ENCODE measurements at regions not wholly inside any gene's neighbourhood (a gene's known extent, or its start where the extent isn't known, plus 50 kb on each side); places are given as distances from the start of the nearest gene placed in this dataset.
"Not testable (repeated sequence)": the region's sequence is repeated elsewhere in the genome, so short reads cannot be mapped to it uniquely, and the experiment has no call there.

DNA sequence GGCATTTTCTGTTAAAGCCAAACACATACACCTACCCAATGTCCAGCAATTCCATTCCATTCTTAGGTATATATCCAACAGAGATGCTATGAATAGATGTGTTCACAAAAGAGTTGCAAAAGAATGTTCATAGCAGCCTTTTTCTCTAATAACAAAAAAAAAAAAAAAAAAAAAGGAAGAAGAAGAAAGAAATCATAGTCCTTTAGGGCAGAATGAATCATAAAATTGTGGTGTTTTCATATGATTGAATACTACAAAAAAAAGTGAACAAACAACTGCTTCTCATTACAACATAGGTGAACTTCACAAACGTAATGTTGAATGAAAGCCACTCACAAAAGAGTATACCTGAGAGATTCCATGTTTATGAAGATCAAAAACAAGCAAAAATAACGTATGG is 66.8 kb upstream of the GRK3 start:
- TF ChIP-seq POLR2AphosphoS5 (IDR thresholded peaks at IDR 0.05; ENCODE audit: borderline replicate concordance, low read depth, low read length) (no peak), EZH2 (IDR thresholded peaks at IDR 0.05) (no peak), FOXP2 (optimal IDR thresholded peaks at IDR 0.05; ENCODE audit: control extremely low read depth, extremely low read length, insufficient read depth) (no peak)
- no peaks in the 10 kb centered on the region for H3K9me3 ChIP-seq (ENCODE audit: low read depth, low read length)
- no peaks in the 10 kb centered on the region; the same call in 1 of the 2 replicates for H3K36me3 ChIP-seq (ENCODE audit: insufficient read depth, low read length)
- H3K9ac ChIP-seq (ENCODE audit: insufficient read length) = no peak overlapping the region
- no peak for DNase-seq (ENCODE audit: low read depth, low spot score)
- H3K27ac ChIP-seq = no peak overlapping the region
- no peak overlapping the region for H3K4me3 ChIP-seq

DNA sequence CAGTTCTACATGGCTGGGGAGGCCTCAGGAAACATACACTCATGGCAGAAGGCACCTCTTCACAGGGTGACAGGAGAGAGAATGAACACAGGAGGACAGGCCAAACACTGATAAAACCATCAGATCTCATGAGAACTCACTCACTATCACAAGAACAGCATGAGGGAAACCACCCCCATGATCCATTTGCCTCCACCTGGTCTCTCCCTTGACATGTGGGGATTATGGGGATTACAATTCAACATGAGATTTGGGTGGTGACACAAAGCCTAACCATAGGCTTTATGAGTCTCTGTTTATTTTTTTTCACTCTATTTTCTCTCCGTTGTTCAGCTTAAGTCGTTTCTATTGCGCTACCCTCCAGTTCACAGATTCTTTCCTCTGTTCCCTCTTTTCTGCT is 63.8 kb upstream of the GRK3 start:
- not testable (repeated sequence) for H3K9me3 ChIP-seq (ENCODE audit: low read depth, low read length); H3K36me3 ChIP-seq (ENCODE audit: insufficient read depth, low read length); H3K27ac ChIP-seq; DNase-seq (ENCODE audit: low read depth, low spot score); H3K4me3 ChIP-seq; H3K9ac ChIP-seq (ENCODE audit: insufficient read length)

DNA sequence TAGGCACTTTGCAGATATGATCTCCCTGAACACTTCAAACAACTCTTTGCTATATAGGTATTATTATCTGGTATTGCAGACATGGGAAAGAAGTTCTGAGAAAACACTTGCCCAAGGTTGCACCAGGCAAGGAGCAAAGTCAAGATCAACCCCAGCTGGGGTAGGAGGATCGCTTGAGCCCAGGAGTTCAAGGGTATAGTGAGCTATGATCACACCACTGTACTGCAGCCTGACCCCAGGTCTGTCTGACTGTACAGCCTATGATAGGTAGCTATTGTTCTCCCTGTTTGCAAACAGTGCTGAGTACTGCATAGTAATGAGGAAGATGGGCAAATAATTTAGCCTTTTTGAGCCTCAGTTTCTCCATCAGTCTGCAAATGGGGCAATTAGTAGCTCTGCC is 60.5 kb upstream of the GRK3 start:
- not testable (repeated sequence) for H3K4me3 ChIP-seq; DNase-seq (ENCODE audit: low read depth, low spot score); H3K27ac ChIP-seq; H3K9me3 ChIP-seq (ENCODE audit: low read depth, low read length); H3K9ac ChIP-seq (ENCODE audit: insufficient read length); H3K36me3 ChIP-seq (ENCODE audit: insufficient read depth, low read length)

DNA sequence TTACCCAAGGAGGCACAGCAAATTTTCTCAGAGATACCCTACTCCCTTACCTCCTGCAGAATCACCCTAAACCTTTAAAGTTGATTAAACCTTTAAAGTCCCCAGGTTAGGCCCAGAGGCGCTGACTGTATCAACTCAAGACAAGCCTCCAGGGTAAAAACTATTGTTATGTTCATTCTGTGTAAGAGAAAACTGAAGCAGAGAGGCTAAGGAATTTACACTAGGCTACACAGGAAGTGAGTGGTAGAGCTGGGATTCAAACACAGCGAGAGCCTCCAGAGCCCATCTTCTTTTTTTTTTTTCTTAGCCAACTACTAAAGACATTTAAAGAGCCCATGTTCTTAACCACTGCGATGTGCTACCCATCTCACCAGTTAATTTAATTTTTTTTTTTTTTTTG is 56.3 kb upstream of the GRK3 start:
- H3K9me3 ChIP-seq (ENCODE audit: low read depth, low read length) = no peaks in the 10 kb centered on the region
- no peak overlapping the region for H3K4me3 ChIP-seq
- H3K9ac ChIP-seq (ENCODE audit: insufficient read length) = no peak overlapping the region
- no peak for TF ChIP-seq POLR2AphosphoS5 (IDR thresholded peaks at IDR 0.05; ENCODE audit: borderline replicate concordance, low read depth, low read length)
- no peak for TF ChIP-seq FOXP2 (optimal IDR thresholded peaks at IDR 0.05; ENCODE audit: control extremely low read depth, extremely low read length, insufficient read depth)
- TF ChIP-seq EZH2 (IDR thresholded peaks at IDR 0.05) = no peak
- H3K27ac ChIP-seq = no peak overlapping the region
- no peak for DNase-seq (ENCODE audit: low read depth, low spot score)
- peaks cover 16% of the 10 kb centered on the region; the same call in 1 of the 2 replicates for H3K36me3 ChIP-seq (ENCODE audit: insufficient read depth, low read length)

DNA sequence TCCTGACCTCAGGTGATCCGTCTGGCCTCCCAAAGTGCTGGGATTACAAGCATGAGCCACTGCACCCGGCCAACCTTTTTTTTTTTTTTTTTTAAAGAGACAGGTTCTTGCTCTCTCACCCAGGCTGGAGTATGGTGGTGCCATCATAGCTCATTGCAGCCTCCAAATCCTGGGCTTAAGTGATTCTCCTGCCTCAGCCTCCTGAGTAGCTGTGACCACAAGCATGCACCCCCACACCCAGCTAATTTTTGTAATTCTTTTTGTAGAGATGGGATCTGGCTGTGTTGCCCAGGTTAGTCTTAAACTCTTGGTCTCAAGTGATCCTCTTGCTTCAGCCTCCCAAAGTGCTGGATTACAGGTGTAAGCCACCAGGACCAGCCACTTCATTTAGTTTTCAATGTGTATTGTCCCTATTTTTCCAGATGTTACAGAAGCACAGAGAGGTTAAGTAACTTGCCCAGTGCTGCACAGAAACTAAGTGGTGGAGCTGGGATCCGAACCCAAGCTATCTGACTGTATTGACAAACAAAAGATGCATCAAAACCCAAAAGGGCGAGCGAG is 55.6 kb upstream of the GRK3 start:
- DNase-seq (ENCODE audit: low read depth, low spot score) = no peak
- TF ChIP-seq FOXP2 (optimal IDR thresholded peaks at IDR 0.05; ENCODE audit: control extremely low read depth, extremely low read length, insufficient read depth) = no peak
- no peak for TF ChIP-seq EZH2 (IDR thresholded peaks at IDR 0.05)
- no peak for TF ChIP-seq POLR2AphosphoS5 (IDR thresholded peaks at IDR 0.05; ENCODE audit: borderline replicate concordance, low read depth, low read length)
- no peaks in the 10 kb centered on the region for H3K9me3 ChIP-seq (ENCODE audit: low read depth, low read length)
- H3K9ac ChIP-seq (ENCODE audit: insufficient read length) = no peak overlapping the region
- peaks cover 16% of the 10 kb centered on the region; the same call in 1 of the 2 replicates for H3K36me3 ChIP-seq (ENCODE audit: insufficient read depth, low read length)
- H3K4me3 ChIP-seq = no peak overlapping the region
- H3K27ac ChIP-seq = no peak overlapping the region

DNA sequence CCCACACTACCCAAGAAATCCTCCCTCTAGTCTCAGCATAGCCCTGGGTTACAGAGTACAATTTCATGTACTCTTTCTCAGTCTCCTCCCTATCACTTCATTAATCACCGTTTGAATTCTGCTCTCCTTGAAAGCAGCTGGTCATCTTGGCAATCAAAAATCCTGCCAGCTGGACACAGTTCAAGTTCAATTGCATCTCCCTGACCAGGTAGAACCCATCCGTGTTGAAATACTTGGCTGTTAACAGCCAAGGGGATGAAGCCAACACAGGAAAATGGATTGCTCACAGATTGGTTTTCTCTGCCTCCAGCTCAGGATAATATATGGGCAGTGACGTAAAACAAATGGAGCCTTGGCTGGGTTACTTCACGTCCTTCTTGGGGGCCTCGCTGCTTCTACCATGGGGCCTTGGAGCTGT is 55.1 kb upstream of the GRK3 start:
- no peaks in the 10 kb centered on the region for H3K9me3 ChIP-seq (ENCODE audit: low read depth, low read length)
- H3K9ac ChIP-seq (ENCODE audit: insufficient read length) = no peak overlapping the region
- H3K36me3 ChIP-seq (ENCODE audit: insufficient read depth, low read length) = peaks cover 16% of the 10 kb centered on the region; the same call in 1 of the 2 replicates
- DNase-seq (ENCODE audit: low read depth, low spot score) = no peak
- H3K27ac ChIP-seq = no peak overlapping the region
- no peak overlapping the region for H3K4me3 ChIP-seq
- no peak for TF ChIP-seq POLR2AphosphoS5 (IDR thresholded peaks at IDR 0.05; ENCODE audit: borderline replicate concordance, low read depth, low read length)
- TF ChIP-seq EZH2 (IDR thresholded peaks at IDR 0.05) = no peak
- TF ChIP-seq FOXP2 (optimal IDR thresholded peaks at IDR 0.05; ENCODE audit: control extremely low read depth, extremely low read length, insufficient read depth) = no peak

DNA sequence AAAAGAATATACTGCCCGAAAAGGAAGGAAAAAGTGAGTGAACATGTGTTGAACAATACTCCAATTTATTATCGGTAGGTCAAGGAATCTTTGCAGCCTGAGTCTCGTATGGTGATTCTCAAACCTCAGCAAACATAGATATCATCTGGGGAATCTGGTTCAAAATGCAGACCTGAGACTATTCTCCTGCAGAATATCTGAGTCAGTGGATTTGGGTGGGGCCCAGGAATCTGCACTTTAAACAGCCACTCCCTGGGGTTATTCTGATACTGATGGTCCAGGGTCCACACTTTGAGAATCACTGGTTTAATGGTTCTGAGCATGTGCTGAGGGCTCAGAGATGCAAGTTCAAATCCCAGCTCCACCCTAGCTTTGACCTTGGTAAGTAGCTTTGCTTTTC is 53.6 kb upstream of the GRK3 start:
- peaks cover 16% of the 10 kb centered on the region; the same call in 1 of the 2 replicates for H3K36me3 ChIP-seq (ENCODE audit: insufficient read depth, low read length)
- H3K9me3 ChIP-seq (ENCODE audit: low read depth, low read length) = no peaks in the 10 kb centered on the region
- TF ChIP-seq EZH2 (IDR thresholded peaks at IDR 0.05) (no peak), FOXP2 (optimal IDR thresholded peaks at IDR 0.05; ENCODE audit: control extremely low read depth, extremely low read length, insufficient read depth) (no peak), POLR2AphosphoS5 (IDR thresholded peaks at IDR 0.05; ENCODE audit: borderline replicate concordance, low read depth, low read length) (no peak)
- no peak overlapping the region for H3K27ac ChIP-seq
- DNase-seq (ENCODE audit: low read depth, low spot score) = no peak
- no peak overlapping the region for H3K4me3 ChIP-seq
- H3K9ac ChIP-seq (ENCODE audit: insufficient read length) = no peak overlapping the region

DNA sequence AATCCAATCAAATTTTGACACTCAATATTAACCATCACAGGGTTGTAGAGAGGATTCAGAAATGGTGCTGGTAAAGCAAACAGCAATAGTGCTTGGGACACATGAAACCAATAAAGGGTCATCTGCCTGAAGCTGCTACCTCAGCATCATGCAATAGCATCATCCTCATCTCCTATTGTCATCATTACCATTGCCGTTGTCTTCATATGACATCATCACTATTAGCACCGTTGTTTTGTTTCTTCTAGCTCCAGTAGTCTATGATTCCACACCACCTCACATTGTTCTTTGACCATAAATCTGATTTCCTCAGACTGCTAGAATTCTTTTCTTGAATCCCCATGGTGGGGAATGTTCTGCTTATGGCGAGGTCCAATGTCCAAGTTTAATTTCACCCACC is 52.8 kb upstream of the GRK3 start:
- Histone ChIP-seq H3K9me3 (ENCODE audit: low read depth, low read length) (no peaks in the 10 kb centered on the region), H3K27ac (no peak overlapping the region), H3K9ac (ENCODE audit: insufficient read length) (no peak overlapping the region), H3K4me3 (no peak overlapping the region), H3K36me3 (ENCODE audit: insufficient read depth, low read length) (peaks cover 16% of the 10 kb centered on the region; the same call in 1 of the 2 replicates)
- TF ChIP-seq FOXP2 (optimal IDR thresholded peaks at IDR 0.05; ENCODE audit: control extremely low read depth, extremely low read length, insufficient read depth) (no peak), EZH2 (IDR thresholded peaks at IDR 0.05) (no peak), POLR2AphosphoS5 (IDR thresholded peaks at IDR 0.05; ENCODE audit: borderline replicate concordance, low read depth, low read length) (no peak)
- no peak for DNase-seq (ENCODE audit: low read depth, low spot score)

DNA sequence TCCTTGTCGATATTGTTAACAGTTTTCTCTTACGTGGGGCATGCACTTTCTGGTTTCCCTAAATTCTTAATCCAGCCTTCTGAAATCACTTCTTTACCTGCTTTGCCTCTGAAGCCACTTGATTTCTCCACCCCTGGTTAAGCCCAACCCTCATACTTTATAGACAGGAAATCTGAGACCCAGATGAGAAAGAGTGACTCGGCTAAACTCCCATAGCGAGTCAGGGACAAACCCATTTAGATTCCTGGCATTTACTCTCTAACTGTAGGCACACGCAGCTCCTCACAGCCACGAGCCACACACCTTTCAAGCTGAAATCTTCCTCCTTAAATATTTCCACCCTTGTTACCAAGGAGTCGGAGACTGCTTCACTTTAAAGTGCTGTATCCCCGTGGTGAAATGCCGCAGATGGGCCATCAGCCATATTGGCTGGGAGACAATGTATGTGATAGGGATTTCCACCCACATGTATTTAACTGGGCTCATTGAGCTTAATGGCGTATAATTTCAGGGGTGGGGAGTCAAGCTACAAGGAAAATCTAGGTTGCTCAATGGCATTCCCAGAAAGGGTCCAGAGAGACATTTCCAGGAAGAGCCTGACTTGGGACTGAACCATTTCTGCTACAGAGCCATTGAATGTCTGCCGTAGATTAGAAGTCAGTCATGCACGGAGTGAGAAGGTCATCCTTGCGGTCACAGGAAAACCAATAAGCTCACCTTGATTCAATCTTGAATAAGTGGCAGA is 49.9 kb upstream of the GRK3 start:
- no peak overlapping the region for H3K4me3 ChIP-seq
- H3K36me3 ChIP-seq (ENCODE audit: insufficient read depth, low read length) = peaks cover 11% of the 10 kb centered on the region; the same call in 1 of the 2 replicates
- DNase-seq (ENCODE audit: low read depth, low spot score) = no peak
- TF ChIP-seq EZH2 (IDR thresholded peaks at IDR 0.05) (no peak), FOXP2 (optimal IDR thresholded peaks at IDR 0.05; ENCODE audit: control extremely low read depth, extremely low read length, insufficient read depth) (no peak), POLR2AphosphoS5 (IDR thresholded peaks at IDR 0.05; ENCODE audit: borderline replicate concordance, low read depth, low read length) (no peak)
- no peaks in the 10 kb centered on the region for H3K9me3 ChIP-seq (ENCODE audit: low read depth, low read length)
- no peak overlapping the region for H3K27ac ChIP-seq
- H3K9ac ChIP-seq (ENCODE audit: insufficient read length) = no peak overlapping the region
